Memory B cell (primary cell): ENCODE measurements at regions not wholly inside any gene's neighbourhood (a gene's known extent, or its start where the extent isn't known, plus 50 kb on each side); places are given as distances from the start of the nearest gene placed in this dataset.

Source experiments
- ATAC-seq: fragments of 150-1000 bp; cut with Tn5 transposase; 2 replicates; pipeline ENCODE4 v1.10.0; 2021; ENCODE audit warnings: low read depth, mild to moderate bottlenecking, moderate library complexity
- DNase-seq, 2 donors: peaks; one replicate each; pipeline ENCODE4 v3.0.0; 2022; ENCODE audit warnings: low spot score in 2 of 2
- H3K27ac Mint-ChIP-seq: one replicate; pipeline ENCODE4 v1.8.0; 2022; ENCODE audit warnings: mild to moderate bottlenecking, moderate library complexity, mixed read lengths
- H3K27me3 Mint-ChIP-seq: one replicate; pipeline ENCODE4 v1.8.0; 2022; ENCODE audit warnings: mixed read lengths
- H3K36me3 Mint-ChIP-seq: one replicate; pipeline ENCODE4 v1.8.0; 2022; ENCODE audit warnings: mild to moderate bottlenecking, mixed read lengths
- H3K4me1 Mint-ChIP-seq: one replicate; pipeline ENCODE4 v1.8.0; 2022; ENCODE audit warnings: mixed read lengths
- H3K4me3 Mint-ChIP-seq: one replicate; pipeline ENCODE4 v1.8.0; 2022; ENCODE audit warnings: mild to moderate bottlenecking, moderate library complexity, mixed read lengths
- H3K9me3 Mint-ChIP-seq: one replicate; pipeline ENCODE4 v1.8.0; 2022; ENCODE audit warnings: mixed read lengths

- no peaks in the 10 kb centered on the region for H3K4me1 Mint-ChIP-seq
- ATAC-seq (no peak), DNase-seq (no peak)
- no peak overlapping the region for H3K4me3 Mint-ChIP-seq
- H3K9me3 Mint-ChIP-seq, result no peaks in the 10 kb centered on the region
- no peak overlapping the region for H3K27ac Mint-ChIP-seq
- no peaks in the 10 kb centered on the region for H3K36me3 Mint-ChIP-seq
- peaks cover 4% of the 10 kb centered on the region for H3K27me3 Mint-ChIP-seq
Observed at GRCh38 chr2:236847023-236847422, 238.7 kb upstream of the COPS8 start.

- no peaks in the 10 kb centered on the region for H3K9me3 Mint-ChIP-seq
- H3K27me3 Mint-ChIP-seq, result peaks cover 4% of the 10 kb centered on the region
- no peak for ATAC-seq
- H3K4me3 Mint-ChIP-seq, result no peak overlapping the region
- H3K27ac Mint-ChIP-seq, result no peak overlapping the region
- H3K36me3 Mint-ChIP-seq, result no peaks in the 10 kb centered on the region
- DNase-seq, result no peak
- H3K4me1 Mint-ChIP-seq, result no peaks in the 10 kb centered on the region
Observed at GRCh38 chr2:236847538-236848263, 238.0 kb upstream of the COPS8 start.

DNA sequence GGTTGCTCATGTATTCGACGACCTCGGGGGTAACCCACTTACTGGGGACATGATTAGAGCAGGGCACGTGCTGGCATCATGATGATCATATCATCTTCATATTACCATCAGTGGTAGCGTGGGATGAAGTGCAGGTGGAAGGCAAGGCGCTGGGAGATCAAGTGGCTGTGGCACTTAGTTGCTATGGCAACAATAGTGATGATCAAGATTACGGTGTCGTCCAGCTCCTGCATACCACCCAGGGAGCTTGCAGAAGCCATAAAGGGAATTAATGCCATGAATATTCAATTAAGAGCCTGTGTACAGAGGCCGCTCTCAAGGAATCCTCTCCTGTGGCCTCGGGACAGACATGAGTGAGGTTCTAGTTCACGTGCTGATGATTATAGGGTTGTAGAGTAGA, 237.2 kb upstream of the COPS8 start:
- no peaks in the 10 kb centered on the region for H3K9me3 Mint-ChIP-seq

DNA sequence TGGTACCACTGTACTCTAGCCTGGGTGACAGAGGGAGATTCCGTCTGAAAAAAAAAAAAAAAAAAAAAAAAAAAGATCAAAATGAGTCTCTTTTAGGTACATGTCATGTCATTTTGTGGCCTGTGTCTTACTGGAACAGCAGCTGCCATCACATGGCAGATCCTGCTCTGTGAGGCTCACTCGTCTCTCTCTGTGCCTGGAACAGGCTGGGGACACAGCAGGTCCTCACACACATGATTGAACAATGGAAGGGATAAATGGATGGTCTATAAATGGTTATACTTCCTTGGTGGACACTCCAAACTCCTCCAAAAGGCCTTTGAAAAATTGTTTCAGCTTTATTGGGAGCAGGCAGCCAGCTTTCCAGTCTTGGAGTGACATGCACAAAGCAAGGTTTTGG, 236.2 kb upstream of the COPS8 start:
- no peak for ATAC-seq
- Mint-ChIP-seq H3K4me1 (no peaks in the 10 kb centered on the region), H3K36me3 (no peaks in the 10 kb centered on the region), H3K9me3 (no peaks in the 10 kb centered on the region), H3K27ac (no peak overlapping the region), H3K27me3 (peaks cover 4% of the 10 kb centered on the region), H3K4me3 (no peak overlapping the region)
- no peak for DNase-seq

More for the DNA sequence above, 237.2 kb upstream of the COPS8 start:
- no peak overlapping the region for H3K4me3 Mint-ChIP-seq
- H3K27me3 Mint-ChIP-seq, result peaks cover 4% of the 10 kb centered on the region
- H3K36me3 Mint-ChIP-seq, result no peaks in the 10 kb centered on the region
- DNase-seq (no peak), ATAC-seq (no peak)
- H3K4me1 Mint-ChIP-seq, result no peaks in the 10 kb centered on the region
- H3K27ac Mint-ChIP-seq, result no peak overlapping the region

DNA sequence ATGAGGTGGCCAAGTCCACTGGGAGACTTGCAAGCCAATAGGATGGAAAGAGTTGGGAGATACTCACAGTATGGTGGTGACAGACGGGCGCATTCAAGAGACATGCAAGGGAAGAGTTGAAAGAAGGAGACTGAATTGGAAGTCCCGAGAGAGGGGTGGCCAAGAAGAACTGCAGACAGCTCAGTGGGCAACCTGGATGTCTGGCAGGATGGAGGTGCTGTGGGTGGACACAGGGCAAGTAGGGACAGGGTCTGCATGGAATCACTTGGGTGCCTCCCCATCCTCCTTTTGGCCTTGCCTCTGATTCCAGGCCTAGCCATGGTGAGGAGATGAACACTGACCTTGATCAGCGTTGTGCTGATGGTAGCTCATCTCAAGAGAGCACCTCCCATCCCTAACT, 235.7 kb upstream of the COPS8 start:
- Mint-ChIP-seq H3K9me3 (no peaks in the 10 kb centered on the region), H3K27ac (no peak overlapping the region), H3K4me1 (no peaks in the 10 kb centered on the region), H3K36me3 (no peaks in the 10 kb centered on the region), H3K4me3 (no peak overlapping the region), H3K27me3 (peaks cover 4% of the 10 kb centered on the region)
- no peak for ATAC-seq
- DNase-seq, result no peak

GRCh38 chr2:236851187-236851586, 234.5 kb upstream of the COPS8 start:
- no peak overlapping the region for H3K27ac Mint-ChIP-seq
- DNase-seq (no peak), ATAC-seq (no peak)
- H3K36me3 Mint-ChIP-seq, result no peaks in the 10 kb centered on the region
- no peaks in the 10 kb centered on the region for H3K4me1 Mint-ChIP-seq
- H3K4me3 Mint-ChIP-seq, result no peak overlapping the region
- H3K27me3 Mint-ChIP-seq, result peaks cover 2% of the 10 kb centered on the region
- H3K9me3 Mint-ChIP-seq, result peaks cover 1% of the 10 kb centered on the region

DNA sequence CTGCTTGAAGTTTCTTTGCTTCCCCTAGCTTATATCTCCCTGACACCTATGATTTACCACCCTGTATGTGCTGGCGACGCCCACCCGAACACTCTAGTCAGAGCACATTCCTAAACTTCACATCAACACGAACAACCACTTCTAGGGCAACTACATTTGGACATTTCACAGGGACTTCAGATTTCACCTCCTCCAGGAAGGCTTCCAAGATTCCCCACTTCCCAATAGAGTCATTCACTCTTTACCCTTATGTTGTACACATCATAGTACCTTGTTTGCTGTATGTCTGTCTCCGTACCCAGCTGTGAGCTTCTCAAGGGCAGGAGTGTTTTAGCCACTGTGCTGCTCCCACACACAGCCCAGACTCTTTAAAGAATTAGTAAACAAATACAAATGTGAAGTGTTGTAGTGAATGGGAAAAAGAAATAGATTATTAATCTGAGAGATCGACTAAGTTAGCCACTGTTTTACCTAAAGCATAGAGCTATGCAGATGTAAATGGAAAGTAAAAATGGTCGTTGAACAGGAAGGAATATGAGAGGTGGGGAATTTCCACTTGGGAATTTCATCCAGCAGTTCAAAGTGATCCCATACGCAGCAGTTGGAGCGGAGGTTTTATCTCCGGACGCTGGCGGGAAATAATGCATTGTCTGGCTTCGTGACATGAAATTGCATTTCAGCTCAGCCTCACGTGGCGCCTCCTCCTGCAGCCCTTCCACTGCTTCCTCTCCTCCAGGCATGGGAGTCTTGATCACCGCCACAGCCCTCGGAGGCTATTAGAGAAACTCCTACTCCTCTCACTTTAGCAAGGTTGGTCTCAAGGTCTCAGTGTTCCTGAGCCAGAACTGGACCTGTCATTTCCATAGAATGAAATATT, 233.4 kb upstream of the COPS8 start:
- Mint-ChIP-seq H3K9me3 (peaks cover 1% of the 10 kb centered on the region), H3K36me3 (no peaks in the 10 kb centered on the region), H3K4me1 (no peaks in the 10 kb centered on the region), H3K27me3 (no peaks in the 10 kb centered on the region), H3K27ac (no peak overlapping the region), H3K4me3 (no peak overlapping the region)
- DNase-seq (no peak), ATAC-seq (no peak)

GRCh38 chr2:236852977-236853374, 232.7 kb upstream of the COPS8 start:
- no peaks in the 10 kb centered on the region for H3K27me3 Mint-ChIP-seq
- ATAC-seq (no peak), DNase-seq (no peak)
- no peak overlapping the region for H3K4me3 Mint-ChIP-seq
- no peak overlapping the region for H3K27ac Mint-ChIP-seq
- H3K9me3 Mint-ChIP-seq, result peaks cover 1% of the 10 kb centered on the region
- no peaks in the 10 kb centered on the region for H3K4me1 Mint-ChIP-seq
- no peaks in the 10 kb centered on the region for H3K36me3 Mint-ChIP-seq

GRCh38 chr2:236853585-236854051, 232.1 kb upstream of the COPS8 start:
- H3K36me3 Mint-ChIP-seq, result no peaks in the 10 kb centered on the region
- ATAC-seq (no peak), DNase-seq (no peak)
- H3K27me3 Mint-ChIP-seq, result peaks cover 2% of the 10 kb centered on the region
- peaks cover 1% of the 10 kb centered on the region for H3K9me3 Mint-ChIP-seq
- H3K27ac Mint-ChIP-seq, result no peak overlapping the region
- no peak overlapping the region for H3K4me3 Mint-ChIP-seq
- H3K4me1 Mint-ChIP-seq, result no peaks in the 10 kb centered on the region

DNA sequence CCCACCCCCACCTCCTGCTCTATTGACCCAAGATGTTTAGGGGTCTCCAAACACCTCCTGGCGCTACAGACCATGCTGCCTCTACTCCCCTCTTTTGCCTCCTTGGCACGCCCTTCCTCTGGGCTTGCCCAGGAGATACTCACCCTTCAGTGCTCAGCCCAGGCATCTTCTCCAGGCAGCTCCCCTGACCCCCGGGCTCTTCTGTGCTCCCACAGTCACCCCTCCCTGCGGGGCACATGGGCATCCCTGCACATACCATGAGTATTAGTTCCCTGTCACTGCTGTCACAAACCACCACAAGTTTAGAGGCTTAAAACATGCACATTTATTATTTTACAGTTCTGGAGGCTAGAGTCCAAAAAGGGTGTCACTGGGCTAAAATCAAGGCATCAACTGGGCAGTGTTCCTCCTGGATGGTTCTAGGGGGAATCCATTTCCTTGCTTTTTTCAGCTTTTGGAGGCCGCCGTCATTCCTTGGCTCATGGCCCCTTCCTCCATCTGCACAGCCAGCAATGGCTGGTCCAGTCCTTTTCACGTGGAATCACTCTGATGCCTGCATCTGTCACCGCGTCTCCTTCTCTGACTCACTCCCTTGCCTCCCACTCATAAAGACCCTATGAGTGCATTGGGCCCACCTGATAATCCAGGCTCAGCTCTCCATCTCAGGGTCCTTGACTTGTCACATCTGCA, 230.4 kb upstream of the COPS8 start:
- no peaks in the 10 kb centered on the region for H3K36me3 Mint-ChIP-seq
- H3K4me3 Mint-ChIP-seq, result no peak overlapping the region
- peaks cover 2% of the 10 kb centered on the region for H3K27me3 Mint-ChIP-seq
- H3K9me3 Mint-ChIP-seq, result peaks cover 1% of the 10 kb centered on the region
- ATAC-seq (no peak), DNase-seq (no peak)
- H3K4me1 Mint-ChIP-seq, result no peaks in the 10 kb centered on the region
- H3K27ac Mint-ChIP-seq, result no peak overlapping the region

DNA sequence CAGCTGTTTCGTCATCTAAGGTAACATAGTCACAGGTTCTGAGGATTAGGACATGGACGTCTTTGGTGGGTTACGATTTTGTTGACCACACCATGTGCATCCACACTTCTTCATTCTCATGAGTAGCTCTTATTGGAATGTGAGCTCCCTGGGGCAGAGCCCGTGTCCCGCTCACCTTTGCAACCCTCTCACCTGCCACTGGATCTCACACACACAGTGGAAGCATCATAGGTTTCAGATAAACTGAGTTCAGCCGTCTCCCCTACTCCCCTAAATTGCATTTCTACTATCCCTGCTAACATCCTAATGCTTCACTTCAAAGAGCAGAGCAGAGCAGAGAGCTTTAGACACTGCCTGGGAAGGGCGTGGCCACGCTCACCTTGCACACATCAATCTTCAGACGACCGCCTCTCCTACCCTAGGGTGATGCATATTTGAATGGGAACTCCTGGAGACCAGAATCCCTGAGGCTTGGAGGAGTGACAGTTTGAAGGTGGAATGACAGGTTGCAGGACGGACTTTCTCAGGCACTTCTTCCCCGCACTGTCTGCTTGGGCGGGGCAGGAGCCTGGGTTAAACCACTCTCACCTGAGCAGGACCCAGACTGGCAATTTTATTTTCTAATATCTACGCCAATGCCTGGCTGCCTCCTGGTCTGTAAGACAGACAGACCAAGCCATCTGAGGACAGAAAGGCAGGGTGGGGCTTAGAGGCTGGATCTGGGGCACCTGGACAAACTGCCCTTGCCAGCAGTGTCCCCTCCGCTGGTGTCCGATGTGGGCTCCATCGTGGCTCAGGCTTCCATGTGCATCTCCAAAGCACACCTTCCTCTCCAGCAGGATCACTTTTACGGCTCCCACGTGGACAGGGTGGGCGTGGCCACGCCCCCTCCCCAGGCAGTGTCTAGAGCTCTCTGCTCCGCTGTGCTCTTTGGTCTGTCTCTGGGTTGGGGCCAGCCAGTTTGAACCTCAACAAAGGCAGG, 229.5 kb upstream of the COPS8 start:
- H3K4me1 Mint-ChIP-seq, result no peaks in the 10 kb centered on the region
- no peak for DNase-seq
- H3K36me3 Mint-ChIP-seq, result no peaks in the 10 kb centered on the region
- no peak for ATAC-seq
- H3K9me3 Mint-ChIP-seq, result peaks cover 1% of the 10 kb centered on the region
- no peak overlapping the region for H3K27ac Mint-ChIP-seq
- peaks cover 2% of the 10 kb centered on the region for H3K27me3 Mint-ChIP-seq
- no peak overlapping the region for H3K4me3 Mint-ChIP-seq

- Mint-ChIP-seq H3K4me1 (no peaks in the 10 kb centered on the region), H3K9me3 (peaks cover 1% of the 10 kb centered on the region), H3K36me3 (no peaks in the 10 kb centered on the region), H3K27me3 (peaks cover 2% of the 10 kb centered on the region), H3K27ac (no peak overlapping the region), H3K4me3 (no peak overlapping the region)
- ATAC-seq (no peak), DNase-seq (no peak)
Observed at GRCh38 chr2:236856848-236857235, 228.8 kb upstream of the COPS8 start.

DNA sequence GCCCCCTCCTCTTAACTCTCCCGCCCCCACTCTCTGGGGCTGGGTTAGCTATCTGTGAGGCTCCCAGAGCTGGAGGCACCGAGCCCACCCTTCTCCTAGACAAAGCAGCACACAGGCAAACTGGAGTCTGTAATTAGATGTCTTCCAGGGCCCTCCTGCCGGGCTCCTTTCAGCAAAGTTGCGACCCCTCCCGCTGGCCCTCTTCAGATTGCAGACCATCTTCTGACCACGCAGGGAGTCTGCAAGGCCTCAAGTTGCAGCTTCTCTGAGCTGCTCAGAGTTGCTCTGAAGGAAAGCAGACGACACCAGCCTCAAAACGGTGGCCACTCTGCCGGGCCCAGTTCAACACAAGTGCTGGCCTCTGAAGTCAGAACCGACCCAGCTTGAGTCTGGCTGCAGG, 228.4 kb upstream of the COPS8 start:
- H3K27me3 Mint-ChIP-seq, result peaks cover 2% of the 10 kb centered on the region
- H3K4me3 Mint-ChIP-seq, result no peak overlapping the region
- H3K36me3 Mint-ChIP-seq, result no peaks in the 10 kb centered on the region

More for the DNA sequence above, 228.4 kb upstream of the COPS8 start:
- DNase-seq, result no peak
- Mint-ChIP-seq H3K27ac (no peak overlapping the region), H3K9me3 (peaks cover 1% of the 10 kb centered on the region), H3K4me1 (no peaks in the 10 kb centered on the region)
- ATAC-seq, result no peak
